MM.1S (cell line): ENCODE measurements at regions not wholly inside any gene's neighbourhood (a gene's known extent, or its start where the extent isn't known, plus 50 kb on each side); places are given as distances from the start of the nearest gene placed in this dataset.
A peak's percentile ranks its signal among the peaks of the same experiment; 100 is the strongest.

Experiments
- DNase-seq: peaks from one replicate; pipeline ENCODE4 v3.0.0-alpha.2; 2015
- H2AFZ ChIP-seq: fragments of 300-600 bp; sonication (generic); 2 replicates; pipeline ENCODE4 v1.6.0; 2016; ENCODE audit warnings: antibody characterized with exemption, low read length
- H3F3A ChIP-seq: fragments of 300-600 bp; sonication (generic); 2 replicates; pipeline ENCODE4 v1.6.1; 2016; ENCODE audit warnings: mild to moderate bottlenecking, antibody characterized with exemption, low read length, moderate library complexity, mixed read lengths; ENCODE audit not compliant: insufficient read depth
- H3K27ac ChIP-seq: fragments of 300-600 bp; sonication (generic); 2 replicates; pipeline ENCODE4 v1.5.1; 2016; ENCODE audit warnings: mild to moderate bottlenecking, low read length
- H3K27me3 ChIP-seq: fragments of 300-600 bp; sonication (generic); replicated peaks from 2 replicates; pipeline ENCODE4 v1.6.0; 2016; ENCODE audit warnings: low read length; ENCODE audit not compliant: insufficient read depth
- H3K36me3 ChIP-seq: fragments of 300-600 bp; sonication (generic); replicated peaks from 2 replicates; pipeline ENCODE4 v1.6.1; 2016; ENCODE audit warnings: mild to moderate bottlenecking, low read length, mixed read lengths; ENCODE audit not compliant: insufficient read depth
- H3K4me1 ChIP-seq: fragments of 300-600 bp; sonication (generic); 2 replicates; pipeline ENCODE4 v1.6.1; 2016; ENCODE audit warnings: low read length, mixed read lengths
- H3K4me2 ChIP-seq: fragments of 300-600 bp; sonication (generic); 2 replicates; pipeline ENCODE4 v1.6.0; 2016; ENCODE audit warnings: low read depth, low read length
- H3K4me3 ChIP-seq: fragments of 300-600 bp; sonication (generic); 2 replicates; pipeline ENCODE4 v1.5.1; 2016; ENCODE audit warnings: low read length, mixed read lengths
- H3K79me2 ChIP-seq: fragments of 300-600 bp; sonication (generic); 2 replicates; pipeline ENCODE4 v1.6.1; 2016; ENCODE audit warnings: mixed run types, low read length, mixed read lengths
- H3K9ac ChIP-seq: fragments of 300-600 bp; sonication (generic); 2 replicates; pipeline ENCODE4 v1.6.1; 2016; ENCODE audit warnings: low read length, mixed read lengths
- H3K9me2 ChIP-seq: fragments of 300-600 bp; sonication (generic); replicated peaks from 2 replicates; pipeline ENCODE4 v1.6.1; 2016; ENCODE audit warnings: mild to moderate bottlenecking, low read length, mixed read lengths; ENCODE audit not compliant: insufficient read depth
- H3K9me3 ChIP-seq: fragments of 300-600 bp; sonication (generic); replicated peaks from 2 replicates; pipeline ENCODE4 v1.6.1; 2016; ENCODE audit warnings: mild to moderate bottlenecking, low read length, mixed read lengths; ENCODE audit not compliant: insufficient read depth
- H4K20me1 ChIP-seq: fragments of 300-600 bp; sonication (generic); 2 replicates; pipeline ENCODE4 v1.6.1; 2016; ENCODE audit warnings: mild to moderate bottlenecking, low read length, moderate library complexity, mixed read lengths; ENCODE audit not compliant: insufficient read depth
- CTCF ChIP-seq: fragments of 300-600 bp; sonication (generic); IDR thresholded peaks from 2 replicates; pipeline ENCODE4 v1.5.1; 2016; ENCODE audit warnings: antibody characterized with exemption, low read length, mixed read lengths
- EZH2 ChIP-seq: fragments of 300-600 bp; sonication (generic); optimal IDR thresholded peaks from 2 replicates; pipeline ENCODE3; 2017; ENCODE audit warnings: low read depth, mild to moderate bottlenecking, antibody characterized with exemption, low read length, mixed read lengths
- EZH2phosphoT487 ChIP-seq: fragments of 300-600 bp; sonication (generic); IDR thresholded peaks from 2 replicates; pipeline ENCODE4 v1.6.1; 2018; ENCODE audit warnings: antibody characterized with exemption, low read length

DNA sequence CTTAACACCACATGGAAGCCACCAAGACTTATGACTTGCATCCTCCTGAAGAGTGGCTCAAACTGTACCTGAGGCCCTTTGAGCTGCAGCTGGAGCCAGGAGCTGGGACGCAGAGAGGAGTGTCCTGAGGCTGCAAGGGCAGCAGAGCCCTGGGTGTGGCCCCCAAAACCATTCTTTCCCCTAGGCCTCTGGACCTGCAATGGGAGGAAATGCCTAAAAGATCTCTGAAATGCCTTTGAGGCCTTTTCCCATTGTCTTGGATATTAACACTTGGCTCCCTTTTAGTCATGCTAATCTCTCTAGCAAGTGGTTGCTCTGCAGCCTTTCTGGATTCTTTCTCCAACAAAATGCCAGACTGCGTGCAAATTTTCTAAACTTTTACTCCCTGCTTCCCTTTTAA lies 156.1 kb downstream of the SLC38A4 start:
- Histone ChIP-seq H4K20me1 (no peaks in the 10 kb centered on the region), H3K79me2 (no peaks in the 10 kb centered on the region), H3K4me3 (no peak overlapping the region), H3K36me3 (no peaks in the 10 kb centered on the region), H3F3A (0 out of 2 replicates have a peak, but pooled peaks cover 6% of the 10 kb centered on the region), H3K4me2 (no peak overlapping the region), H3K27me3 (no peaks in the 10 kb centered on the region), H3K9me3 (no peaks in the 10 kb centered on the region), H3K4me1 (peaks cover 12% of the 10 kb centered on the region), H3K9ac (no peak overlapping the region), H3K27ac (no peak overlapping the region), H2AFZ (no peak overlapping the region), H3K9me2 (no peaks in the 10 kb centered on the region)
- TF ChIP-seq EZH2, result no peak
- no peak for DNase-seq

DNA sequence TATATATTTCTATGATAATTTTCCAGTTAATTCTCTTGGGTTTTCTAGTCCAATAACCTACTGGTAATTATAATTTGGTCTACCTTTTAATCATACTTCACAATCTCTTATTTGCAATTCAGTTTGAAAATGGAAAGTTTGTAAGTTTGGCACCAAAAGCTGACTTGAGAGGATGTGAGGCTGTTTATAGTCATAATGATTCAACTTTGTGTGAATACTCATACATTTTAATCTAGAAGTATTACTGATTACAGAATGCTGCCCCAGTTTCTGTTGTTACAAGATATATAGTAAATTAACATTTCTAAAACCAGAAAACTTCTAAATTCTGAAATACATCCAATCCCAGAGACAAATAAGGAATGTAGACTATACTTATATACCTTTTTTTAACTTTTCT lies 158.2 kb downstream of the SLC38A4 start:
- Histone ChIP-seq H3K27ac (no peak overlapping the region), H3K4me2 (no peak overlapping the region), H3K79me2 (no peaks in the 10 kb centered on the region), H3K36me3 (no peaks in the 10 kb centered on the region), H3F3A (0 out of 2 replicates have a peak, but pooled peaks cover 9% of the 10 kb centered on the region), H2AFZ (no peak overlapping the region), H4K20me1 (no peaks in the 10 kb centered on the region), H3K27me3 (no peaks in the 10 kb centered on the region), H3K9ac (no peak overlapping the region), H3K4me1 (peaks cover 18% of the 10 kb centered on the region), H3K9me3 (no peaks in the 10 kb centered on the region), H3K4me3 (no peak overlapping the region), H3K9me2 (no peaks in the 10 kb centered on the region)
- TF ChIP-seq CTCF, result no peak
- no peak for TF ChIP-seq EZH2
- TF ChIP-seq EZH2phosphoT487, result no peak
- DNase-seq, result no peak

- H3K9me2 ChIP-seq, result no peaks in the 10 kb centered on the region
- peak overlapping the region; percentile 50 for H2AFZ ChIP-seq
- H3K4me3 ChIP-seq, result peak overlapping the region; percentile 19; the same call in 1 of the 2 replicates
- H3K79me2 ChIP-seq, result no peaks in the 10 kb centered on the region
- no peaks in the 10 kb centered on the region for H3K27me3 ChIP-seq
- H3K9ac ChIP-seq, result peak overlapping the region; percentile 12; the same call in 1 of the 2 replicates
- H3K9me3 ChIP-seq, result no peaks in the 10 kb centered on the region
- peak overlapping the region; percentile 58 for H3K4me2 ChIP-seq
- no peaks in the 10 kb centered on the region for H4K20me1 ChIP-seq
- DNase-seq, result peak; percentile 82
- peaks cover 34% of the 10 kb centered on the region for H3K4me1 ChIP-seq
- H3K36me3 ChIP-seq, result no peaks in the 10 kb centered on the region
- TF ChIP-seq EZH2 (no peak), CTCF (no peak), EZH2phosphoT487 (no peak)
- H3K27ac ChIP-seq, result peak overlapping the region; percentile 34; the same call in 1 of the 2 replicates
- H3F3A ChIP-seq, result 0 out of 2 replicates have a peak, but pooled peaks cover 11% of the 10 kb centered on the region
Observed at GRCh38 chr12:46664761-46665287, 161.0 kb downstream of the SLC38A4 start.

GRCh38 chr12:46663318-46663717 lies 162.5 kb downstream of the SLC38A4 start:
- TF ChIP-seq EZH2phosphoT487 (no peak), CTCF (no peak), EZH2 (no peak)

More at GRCh38 chr12:46663318-46663717, 162.5 kb downstream of the SLC38A4 start:
- H3K27me3 ChIP-seq, result no peaks in the 10 kb centered on the region
- no peak overlapping the region for H3K27ac ChIP-seq
- H3K36me3 ChIP-seq, result no peaks in the 10 kb centered on the region
- no peak for DNase-seq
- H3K79me2 ChIP-seq, result no peaks in the 10 kb centered on the region
- H2AFZ ChIP-seq, result no peak overlapping the region
- no peaks in the 10 kb centered on the region for H3K9me2 ChIP-seq
- H3K4me2 ChIP-seq, result no peak overlapping the region
- H3K9me3 ChIP-seq, result no peaks in the 10 kb centered on the region
- H3F3A ChIP-seq, result 0 out of 2 replicates have a peak, but pooled peaks cover 11% of the 10 kb centered on the region
- H3K4me1 ChIP-seq, result peaks cover 34% of the 10 kb centered on the region
- no peak overlapping the region for H3K4me3 ChIP-seq
- no peak overlapping the region for H3K9ac ChIP-seq
- H4K20me1 ChIP-seq, result no peaks in the 10 kb centered on the region
